HG02623 (cell line): ENCODE measurements at regions not wholly inside any gene's neighbourhood (a gene's known extent, or its start where the extent isn't known, plus 50 kb on each side); places are given as distances from the start of the nearest gene placed in this dataset.

ENCODE experiments used
- ATAC-seq: cut with Tn5 transposase; IDR thresholded peaks from one replicate; pipeline ENCODE4 v1.9.1; 2021; ENCODE audit warnings: moderate library complexity; ENCODE audit not compliant: unreplicated experiment

- no peak for ATAC-seq
These were observed 116.6 kb downstream of the IRF8 start for GRCh38 chr16:86015606-86016005.

GRCh38 chr16:86016201-86016965, 117.4 kb downstream of the IRF8 start:
- ATAC-seq: no peak

- ATAC-seq: no peak
These were observed 119.1 kb downstream of the IRF8 start for GRCh38 chr16:86018071-86018470.

GRCh38 chr16:86018487-86018886, 119.5 kb downstream of the IRF8 start:
- no peak for ATAC-seq

GRCh38 chr16:86018941-86019340, 120.0 kb downstream of the IRF8 start:
- no peak for ATAC-seq

- no peak for ATAC-seq
These were observed 120.6 kb downstream of the IRF8 start for GRCh38 chr16:86019446-86020047.

- no peak for ATAC-seq
These were observed 122.0 kb downstream of the IRF8 start for GRCh38 chr16:86020971-86021370.

GRCh38 chr16:86022381-86022960, 123.5 kb downstream of the IRF8 start:
- ATAC-seq: no peak

GRCh38 chr16:86024210-86024609, 125.2 kb downstream of the IRF8 start:
- no peak for ATAC-seq

- no peak for ATAC-seq
These were observed 126.7 kb downstream of the IRF8 start for GRCh38 chr16:86025706-86026105.

GRCh38 chr16:86026171-86026910, 127.4 kb downstream of the IRF8 start:
- ATAC-seq: no peak

- no peak for ATAC-seq
These were observed 128.0 kb downstream of the IRF8 start for GRCh38 chr16:86026916-86027315.

GRCh38 chr16:86027373-86028126, 128.6 kb downstream of the IRF8 start:
- no peak for ATAC-seq

- ATAC-seq: no peak
These were observed 130.3 kb downstream of the IRF8 start for GRCh38 chr16:86029131-86029741.

- ATAC-seq: no peak
These were observed 131.2 kb downstream of the IRF8 start for GRCh38 chr16:86030116-86030515.

- no peak for ATAC-seq
These were observed 132.2 kb downstream of the IRF8 start for GRCh38 chr16:86031141-86031678.

- no peak for ATAC-seq
These were observed 134.1 kb downstream of the IRF8 start for GRCh38 chr16:86033016-86033474.

GRCh38 chr16:86033971-86034370, 135.0 kb downstream of the IRF8 start:
- no peak for ATAC-seq

- no peak for ATAC-seq
These were observed 135.5 kb downstream of the IRF8 start for GRCh38 chr16:86034421-86034919.

- ATAC-seq: no peak
These were observed 136.9 kb downstream of the IRF8 start for GRCh38 chr16:86035906-86036305.
